ENCODE measurements at regions not wholly inside any gene's neighbourhood (a gene's known extent, or its start where the extent isn't known, plus 50 kb on each side); places are given as distances from the start of the nearest gene placed in this dataset.

GRCh38 chr13:63605403-63605802 is 2189.8 kb upstream of the PCDH20 start:
- Histone ChIP-seq H3K4me3 (no peak overlapping the region), H3K27ac (replicated peaks in 1 of 4) (no peak overlapping the region), H3K27me3 (no peaks in the 10 kb centered on the region), H3K4me1 (no peaks in the 10 kb centered on the region), H3K36me3 (no peaks in the 10 kb centered on the region), H3K9me3 (peaks cover 0 to 22% (median 10%) of the 10 kb centered on the region in 4 donors)
- TF ChIP-seq EP300 (IDR thresholded peaks at IDR 0.05) (no peak), POLR2A (IDR thresholded peaks at IDR 0.05; ENCODE audit: low read depth) (no peak), POLR2AphosphoS5 (IDR thresholded peaks at IDR 0.05) (no peak)
- TF ChIP-seq, protein P1, sequence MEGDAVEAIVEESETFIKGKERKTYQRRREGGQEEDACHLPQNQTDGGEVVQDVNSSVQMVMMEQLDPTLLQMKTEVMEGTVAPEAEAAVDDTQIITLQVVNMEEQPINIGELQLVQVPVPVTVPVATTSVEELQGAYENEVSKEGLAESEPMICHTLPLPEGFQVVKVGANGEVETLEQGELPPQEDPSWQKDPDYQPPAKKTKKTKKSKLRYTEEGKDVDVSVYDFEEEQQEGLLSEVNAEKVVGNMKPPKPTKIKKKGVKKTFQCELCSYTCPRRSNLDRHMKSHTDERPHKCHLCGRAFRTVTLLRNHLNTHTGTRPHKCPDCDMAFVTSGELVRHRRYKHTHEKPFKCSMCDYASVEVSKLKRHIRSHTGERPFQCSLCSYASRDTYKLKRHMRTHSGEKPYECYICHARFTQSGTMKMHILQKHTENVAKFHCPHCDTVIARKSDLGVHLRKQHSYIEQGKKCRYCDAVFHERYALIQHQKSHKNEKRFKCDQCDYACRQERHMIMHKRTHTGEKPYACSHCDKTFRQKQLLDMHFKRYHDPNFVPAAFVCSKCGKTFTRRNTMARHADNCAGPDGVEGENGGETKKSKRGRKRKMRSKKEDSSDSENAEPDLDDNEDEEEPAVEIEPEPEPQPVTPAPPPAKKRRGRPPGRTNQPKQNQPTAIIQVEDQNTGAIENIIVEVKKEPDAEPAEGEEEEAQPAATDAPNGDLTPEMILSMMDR (IDR thresholded peaks at IDR 0.05) = no peak
- intact Hi-C loops (cut with DNase I) = no loop called here
- no peak for DNase-seq (ENCODE audit: extremely low spot score)
- 100% methylated on average over 2 of the region's 2 CpGs for WGBS

- no peak for DNase-seq (ENCODE audit: extremely low spot score)
- no peaks in the 10 kb centered on the region for H3K36me3 ChIP-seq
- no peaks in the 10 kb centered on the region for H3K9me3 ChIP-seq
- H3K27me3 ChIP-seq = no peaks in the 10 kb centered on the region
- intact Hi-C loops (cut with DNase I) = no loop called here
- WGBS = 93% methylated on average over 7 of the region's 7 CpGs
- no peak overlapping the region for H3K4me3 ChIP-seq
- TF ChIP-seq, protein P1 (IDR thresholded peaks at IDR 0.05) = no peak
- TF ChIP-seq POLR2AphosphoS5 (IDR thresholded peaks at IDR 0.05) (no peak), POLR2A (IDR thresholded peaks at IDR 0.05; ENCODE audit: low read depth) (no peak), EP300 (IDR thresholded peaks at IDR 0.05) (no peak)
- no peak overlapping the region for H3K27ac ChIP-seq (replicated peaks in 1 of 4)
- H3K4me1 ChIP-seq = no peaks in the 10 kb centered on the region
Observed at GRCh38 chr13:63595811-63596210, 2180.2 kb upstream of the PCDH20 start.

GRCh38 chr13:63586467-63586866 is 2170.8 kb upstream of the PCDH20 start:
- Histone ChIP-seq H3K9me3 (peaks cover 0 to 4% (median 0%) of the 10 kb centered on the region in 4 donors), H3K4me3 (no peak overlapping the region), H3K27me3 (no peaks in the 10 kb centered on the region), H3K36me3 (no peaks in the 10 kb centered on the region), H3K27ac (replicated peaks in 1 of 4) (no peak overlapping the region), H3K4me1 (no peaks in the 10 kb centered on the region)
- no peak for TF ChIP-seq POLR2AphosphoS5 (IDR thresholded peaks at IDR 0.05)
- TF ChIP-seq, protein P1 (IDR thresholded peaks at IDR 0.05) = no peak
- TF ChIP-seq EP300 (IDR thresholded peaks at IDR 0.05) = no peak
- no peak for TF ChIP-seq POLR2A (IDR thresholded peaks at IDR 0.05; ENCODE audit: low read depth)
- WGBS = 91% methylated on average over 7 of the region's 7 CpGs
- DNase-seq (ENCODE audit: extremely low spot score) = no peak
- intact Hi-C loops (cut with DNase I) = no loop called here

- H3K4me1 ChIP-seq = no peaks in the 10 kb centered on the region
- DNase-seq (ENCODE audit: extremely low spot score) = no peak
- WGBS = 84% methylated on average over 2 of the region's 2 CpGs
- peaks cover 0 to 14% (median 0%) of the 10 kb centered on the region in 4 donors for H3K9me3 ChIP-seq
- no peaks in the 10 kb centered on the region for H3K27me3 ChIP-seq
- intact Hi-C loops (cut with DNase I) = no loop called here
- H3K4me3 ChIP-seq = no peak overlapping the region
- H3K36me3 ChIP-seq = no peaks in the 10 kb centered on the region
- TF ChIP-seq, protein P1 (IDR thresholded peaks at IDR 0.05) = no peak
- no peak for TF ChIP-seq POLR2A (IDR thresholded peaks at IDR 0.05; ENCODE audit: low read depth)
- TF ChIP-seq EP300 (IDR thresholded peaks at IDR 0.05) = no peak
- TF ChIP-seq POLR2AphosphoS5 (IDR thresholded peaks at IDR 0.05) = no peak
- no peak overlapping the region for H3K27ac ChIP-seq (replicated peaks in 1 of 4)
Observed at GRCh38 chr13:63578796-63579195, 2163.1 kb upstream of the PCDH20 start.

DNA sequence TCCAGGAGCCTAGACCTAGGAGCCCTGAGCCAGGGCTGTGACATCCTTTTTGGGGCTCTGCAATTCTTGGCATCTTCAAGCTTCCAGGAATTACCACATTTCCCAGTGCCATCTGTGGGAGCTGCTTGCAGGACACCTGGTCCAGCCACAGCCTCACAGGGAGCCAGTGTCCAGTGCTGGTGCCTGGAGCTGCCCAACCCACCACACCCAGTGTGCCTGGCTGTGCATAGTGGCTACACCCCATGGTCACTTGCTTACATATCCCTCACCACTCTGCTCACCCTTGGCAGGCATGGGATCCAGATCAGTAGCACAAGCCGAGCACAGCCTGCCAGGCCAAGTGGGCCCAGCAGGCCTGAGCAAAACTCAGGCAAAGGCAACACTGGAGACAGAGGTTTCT is 2151.4 kb upstream of the PCDH20 start:
- no peaks in the 10 kb centered on the region for H3K4me1 ChIP-seq
- H3K27me3 ChIP-seq = no peaks in the 10 kb centered on the region
- H3K36me3 ChIP-seq = no peaks in the 10 kb centered on the region
- TF ChIP-seq POLR2A (IDR thresholded peaks at IDR 0.05; ENCODE audit: low read depth) (no peak), EP300 (IDR thresholded peaks at IDR 0.05) (no peak), POLR2AphosphoS5 (IDR thresholded peaks at IDR 0.05) (no peak)
- TF ChIP-seq, protein P1 (IDR thresholded peaks at IDR 0.05) = no peak
- DNase-seq (ENCODE audit: extremely low spot score) = no peak
- intact Hi-C loops (cut with DNase I) = no loop called here
- no peak overlapping the region for H3K4me3 ChIP-seq
- 100% methylated on average over 1 of the region's 1 CpG for WGBS
- H3K27ac ChIP-seq (replicated peaks in 1 of 4) = no peak overlapping the region
- no peaks in the 10 kb centered on the region for H3K9me3 ChIP-seq

All from esophagus muscularis mucosa (tissue), 4 donors.